Osteoblast (primary cell): ENCODE measurements at regions not wholly inside any gene's neighbourhood (a gene's known extent, or its start where the extent isn't known, plus 50 kb on each side); places are given as distances from the start of the nearest gene placed in this dataset.

Experiments
- DNase-seq: peaks from one replicate; pipeline ENCODE4 v3.0.0; 2011; ENCODE audit warnings: low spot score, mixed read lengths; ENCODE audit not compliant: insufficient read length; ENCODE audit errors: missing footprints
- H2AFZ ChIP-seq: 2 replicates; pipeline ENCODE4 v1.6.0; 2011; ENCODE audit warnings: mild to moderate bottlenecking, low read length
- H3K27ac ChIP-seq: 2 replicates; pipeline ENCODE4 v1.5.1; 2011; ENCODE audit warnings: mild to moderate bottlenecking, low read depth, low read length, moderate library complexity
- H3K27me3 ChIP-seq: 2 replicates; pipeline ENCODE4 v1.6.0; 2012; ENCODE audit warnings: mild to moderate bottlenecking, control low read depth, inconsistent platforms, low read length, moderate library complexity; ENCODE audit not compliant: insufficient read depth
- H3K36me3 ChIP-seq: 2 replicates; pipeline ENCODE4 v1.5.1; 2011; ENCODE audit warnings: mild to moderate bottlenecking, low read length, control low read depth, moderate library complexity; ENCODE audit not compliant: insufficient read depth
- H3K4me1 ChIP-seq: 2 replicates; pipeline ENCODE4 v1.5.1; 2011; ENCODE audit warnings: mild to moderate bottlenecking, low read length, control low read depth, moderate library complexity; ENCODE audit not compliant: insufficient read depth
- H3K4me2 ChIP-seq: 2 replicates; pipeline ENCODE4 v1.6.0; 2011; ENCODE audit warnings: mild to moderate bottlenecking, low read length; ENCODE audit not compliant: insufficient read depth
- H3K4me3 ChIP-seq: fragments of 200-600 bp; sonication (generic); 3 replicates; pipeline ENCODE4 v1.5.1; 2012; ENCODE audit warnings: mild to moderate bottlenecking, low read length, inconsistent platforms; ENCODE audit not compliant: insufficient read depth
- H3K79me2 ChIP-seq: 2 replicates; pipeline ENCODE4 v1.6.0; 2012; ENCODE audit warnings: mild to moderate bottlenecking, low read length, control low read depth, inconsistent platforms; ENCODE audit not compliant: insufficient read depth
- H3K9me3 ChIP-seq: 2 replicates; pipeline ENCODE4 v1.5.1; 2011; ENCODE audit warnings: low read depth, low read length, control low read depth
- H4K20me1 ChIP-seq: 2 replicates; pipeline ENCODE4 v1.6.0; 2012; ENCODE audit warnings: mild to moderate bottlenecking, low read length, control low read depth; ENCODE audit not compliant: insufficient read depth
- TF ChIP-seq, protein P1 (sequence below): IDR thresholded peaks from 2 replicates; pipeline ENCODE4 v1.5.1; 2011; ENCODE audit warnings: mild to moderate bottlenecking, low read depth, low read length, moderate library complexity; ENCODE audit errors: extremely low read depth

DNA sequence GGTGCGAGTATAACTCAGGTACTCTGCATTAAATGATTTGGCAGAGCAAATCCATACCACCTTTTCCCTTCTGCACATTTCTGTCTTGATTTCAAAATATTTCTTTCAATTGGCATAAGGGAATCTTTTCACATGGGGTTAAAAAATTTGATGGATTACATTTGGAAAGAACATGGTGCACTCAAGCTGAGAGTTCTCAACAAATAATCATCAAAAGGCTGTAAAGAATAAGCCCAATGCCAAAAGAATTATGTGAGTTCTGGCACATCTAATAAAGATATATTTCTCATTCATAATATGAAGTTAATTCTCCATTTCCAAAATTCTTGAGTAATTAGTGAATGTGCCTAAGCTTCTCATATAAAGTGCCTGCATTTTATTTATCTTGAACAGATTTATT, 223.1 kb downstream of the GPR37 start:
- DNase-seq: no peak
- Histone ChIP-seq H3K9me3 (no peaks in the 10 kb centered on the region), H3K4me2 (no peak overlapping the region), H4K20me1 (no peaks in the 10 kb centered on the region), H3K27me3 (no peaks in the 10 kb centered on the region), H3K79me2 (no peaks in the 10 kb centered on the region), H3K27ac (no peak overlapping the region), H3K36me3 (no peaks in the 10 kb centered on the region), H3K4me3 (no peak overlapping the region), H2AFZ (no peak overlapping the region), H3K4me1 (no peaks in the 10 kb centered on the region)
- TF ChIP-seq, protein P1, sequence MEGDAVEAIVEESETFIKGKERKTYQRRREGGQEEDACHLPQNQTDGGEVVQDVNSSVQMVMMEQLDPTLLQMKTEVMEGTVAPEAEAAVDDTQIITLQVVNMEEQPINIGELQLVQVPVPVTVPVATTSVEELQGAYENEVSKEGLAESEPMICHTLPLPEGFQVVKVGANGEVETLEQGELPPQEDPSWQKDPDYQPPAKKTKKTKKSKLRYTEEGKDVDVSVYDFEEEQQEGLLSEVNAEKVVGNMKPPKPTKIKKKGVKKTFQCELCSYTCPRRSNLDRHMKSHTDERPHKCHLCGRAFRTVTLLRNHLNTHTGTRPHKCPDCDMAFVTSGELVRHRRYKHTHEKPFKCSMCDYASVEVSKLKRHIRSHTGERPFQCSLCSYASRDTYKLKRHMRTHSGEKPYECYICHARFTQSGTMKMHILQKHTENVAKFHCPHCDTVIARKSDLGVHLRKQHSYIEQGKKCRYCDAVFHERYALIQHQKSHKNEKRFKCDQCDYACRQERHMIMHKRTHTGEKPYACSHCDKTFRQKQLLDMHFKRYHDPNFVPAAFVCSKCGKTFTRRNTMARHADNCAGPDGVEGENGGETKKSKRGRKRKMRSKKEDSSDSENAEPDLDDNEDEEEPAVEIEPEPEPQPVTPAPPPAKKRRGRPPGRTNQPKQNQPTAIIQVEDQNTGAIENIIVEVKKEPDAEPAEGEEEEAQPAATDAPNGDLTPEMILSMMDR: no peak

DNA sequence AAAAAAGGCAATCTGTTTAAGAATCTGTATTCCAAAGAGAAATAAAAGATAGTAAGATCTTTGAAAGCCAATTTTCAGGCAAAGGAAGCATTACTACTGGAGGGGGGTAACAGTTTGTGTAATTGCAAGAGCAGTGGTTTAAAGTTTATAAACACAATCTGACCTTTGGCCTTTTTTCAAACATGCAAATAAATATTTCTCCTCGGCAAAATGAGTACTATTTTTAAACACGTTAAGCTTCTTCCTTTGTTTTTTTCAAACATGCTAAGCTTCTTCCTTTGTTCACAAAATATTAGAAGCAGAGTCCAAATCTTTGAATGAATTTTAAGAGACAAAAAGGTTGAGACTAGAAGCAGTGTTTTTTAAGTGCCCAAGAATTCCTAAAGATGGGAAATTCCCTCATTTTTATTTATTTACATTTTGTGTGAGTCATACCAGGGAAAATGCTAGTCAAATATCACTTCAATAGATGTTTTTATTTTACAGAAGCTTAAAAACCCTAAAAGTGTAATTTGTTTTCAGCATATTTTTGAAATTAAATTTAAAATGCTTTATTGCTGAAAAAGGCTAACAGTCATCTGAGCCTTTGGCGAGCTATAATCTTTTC, 229.3 kb downstream of the GPR37 start:
- H2AFZ ChIP-seq: no peak overlapping the region
- H3K9me3 ChIP-seq: no peaks in the 10 kb centered on the region
- H3K4me1 ChIP-seq: no peaks in the 10 kb centered on the region
- no peaks in the 10 kb centered on the region for H3K36me3 ChIP-seq
- DNase-seq: no peak
- H3K79me2 ChIP-seq: no peaks in the 10 kb centered on the region
- no peak overlapping the region for H3K4me3 ChIP-seq
- H3K27ac ChIP-seq: no peak overlapping the region
- TF ChIP-seq, protein P1: no peak
- H3K27me3 ChIP-seq: no peaks in the 10 kb centered on the region
- H4K20me1 ChIP-seq: no peaks in the 10 kb centered on the region
- H3K4me2 ChIP-seq: no peak overlapping the region

DNA sequence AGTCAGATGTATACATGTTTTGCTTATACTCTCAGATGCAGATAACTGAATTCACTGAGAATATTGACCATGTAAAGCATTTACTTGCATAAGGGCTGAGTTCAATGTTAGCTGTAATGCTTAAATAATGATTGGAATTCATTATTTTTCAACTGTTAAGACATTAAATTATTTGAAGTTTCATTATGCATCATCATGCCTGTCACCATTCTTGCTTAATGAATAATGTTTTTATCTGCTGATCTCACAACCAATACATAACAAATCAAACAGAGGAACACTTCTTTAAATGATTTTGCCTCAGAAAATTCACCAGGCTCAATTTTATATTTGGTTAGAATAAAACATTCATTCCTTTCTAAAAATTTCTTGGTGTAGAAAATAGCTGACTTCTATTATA, 233.4 kb downstream of the GPR37 start:
- no peak for DNase-seq

DNA sequence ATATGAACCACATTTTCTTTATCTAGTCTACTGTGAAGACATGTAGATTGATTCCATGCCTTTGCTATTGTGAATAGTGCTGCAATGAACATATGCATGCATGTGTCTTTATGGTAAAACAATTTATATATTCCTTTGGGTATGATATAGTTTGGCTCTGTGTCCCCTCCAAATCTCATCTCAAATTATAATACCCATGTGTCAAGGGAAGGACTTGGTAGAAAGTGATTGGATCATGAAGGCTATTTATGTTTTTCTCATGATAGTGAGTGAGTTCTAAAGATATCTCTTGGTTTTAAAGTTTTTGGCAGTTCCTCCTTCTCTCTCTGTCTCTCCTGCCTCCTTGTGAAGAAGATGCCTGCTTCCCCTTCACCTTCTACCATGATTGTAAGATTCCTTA, 248.7 kb downstream of the GPR37 start:
- no peaks in the 10 kb centered on the region for H3K27me3 ChIP-seq
- no peak overlapping the region for H3K27ac ChIP-seq
- H3K4me1 ChIP-seq: no peaks in the 10 kb centered on the region
- H3K79me2 ChIP-seq: no peaks in the 10 kb centered on the region
- H3K4me3 ChIP-seq: no peak overlapping the region
- no peaks in the 10 kb centered on the region for H3K36me3 ChIP-seq
- no peaks in the 10 kb centered on the region for H4K20me1 ChIP-seq
- H3K4me2 ChIP-seq: no peak overlapping the region
- TF ChIP-seq, protein P1: no peak
- H3K9me3 ChIP-seq: no peaks in the 10 kb centered on the region
- no peak for DNase-seq
- H2AFZ ChIP-seq: no peak overlapping the region

More for the DNA sequence above, 233.4 kb downstream of the GPR37 start:
- Histone ChIP-seq H3K9me3 (no peaks in the 10 kb centered on the region), H4K20me1 (no peaks in the 10 kb centered on the region), H3K36me3 (no peaks in the 10 kb centered on the region), H3K4me2 (no peak overlapping the region), H3K27ac (no peak overlapping the region), H3K4me1 (no peaks in the 10 kb centered on the region), H2AFZ (no peak overlapping the region), H3K4me3 (no peak overlapping the region), H3K27me3 (no peaks in the 10 kb centered on the region), H3K79me2 (no peaks in the 10 kb centered on the region)
- TF ChIP-seq, protein P1: no peak
